ENCODE measurements at regions not wholly inside any gene's neighbourhood (a gene's known extent, or its start where the extent isn't known, plus 50 kb on each side); places are given as distances from the start of the nearest gene placed in this dataset.

DNA sequence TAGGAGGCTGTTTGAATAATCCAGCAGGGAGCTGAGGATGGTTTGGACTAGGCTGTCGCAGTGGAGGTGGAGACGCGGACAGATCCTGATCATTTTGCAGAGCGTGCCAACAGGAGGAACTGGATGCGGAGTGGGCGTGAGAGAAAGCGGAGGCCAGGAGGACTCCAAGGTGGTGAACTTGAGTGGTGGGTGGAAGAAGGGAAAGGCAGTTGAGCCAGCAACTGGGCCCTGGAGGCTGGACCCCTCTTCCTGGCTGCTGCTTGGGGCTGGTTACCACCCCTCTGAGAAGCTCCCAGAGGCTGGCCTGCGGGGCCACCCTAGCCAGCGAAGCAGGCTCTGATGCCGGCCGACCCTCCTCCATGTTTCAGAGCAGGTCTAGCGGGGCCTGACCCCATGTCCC, 56.8 kb upstream of the KCNA1 start:
- Histone ChIP-seq H3K4me3 (replicated peaks in 1 of 2; ENCODE audit: low read depth in 1 of 2, low read length in 2 of 2) (no peak overlapping the region), H3K4me2 (ENCODE audit: low read length) (no peak overlapping the region), H3K27ac (ENCODE audit: low read depth, low read length) (no peak overlapping the region), H3K9ac (ENCODE audit: low read length) (no peak overlapping the region), H3K79me2 (ENCODE audit: insufficient read depth, low read length) (no peaks in the 10 kb centered on the region), H4K20me1 (ENCODE audit: insufficient read depth) (no peaks in the 10 kb centered on the region), H3K9me2 (ENCODE audit: insufficient read depth) (no peaks in the 10 kb centered on the region), H3K27me3 (ENCODE audit: insufficient read depth, low read length) (0 out of 2 replicates have a peak, but pooled peaks cover 15% of the 10 kb centered on the region), H3K4me1 (ENCODE audit: control insufficient read depth in 1 of 2, insufficient read depth in 2 of 2, low read length in 2 of 2) (peaks cover 0 to 2% of the 10 kb centered on the region in 2 experiments; a peak in 1 of 4 replicates), H3K9me3 (ENCODE audit: control insufficient read depth in 1 of 2, insufficient read depth in 1 of 2, low read depth in 1 of 2, low read length in 2 of 2) (no peaks in the 10 kb centered on the region), H3K36me3 (ENCODE audit: control insufficient read depth in 1 of 2, insufficient read depth in 2 of 2, low read length in 2 of 2) (no peaks in the 10 kb centered on the region), H2AFZ (ENCODE audit: low read depth, low read length, poor library complexity, severe bottlenecking) (no peak overlapping the region)
- DNase-seq (ENCODE audit: low read depth, low spot score) (no peak), ATAC-seq (no peak)
- TF ChIP-seq CBX3 (IDR thresholded peaks at IDR 0.05; ENCODE audit: low read depth) (no peak), FOSL1 (IDR thresholded peaks at IDR 0.05; ENCODE audit: low read depth) (no peak), RAD21 (IDR thresholded peaks at IDR 0.05; ENCODE audit: low read depth) (no peak), ZBTB33 (IDR thresholded peaks at IDR 0.05; ENCODE audit: extremely low read depth, insufficient replicate concordance, low read length) (no peak), TCF7L2 (IDR thresholded peaks at IDR 0.05; ENCODE audit: borderline replicate concordance, extremely low read depth, insufficient read depth, insufficient read length) (no peak), SIN3A (IDR thresholded peaks at IDR 0.05; ENCODE audit: low read depth) (no peak), SP1 (IDR thresholded peaks at IDR 0.05; ENCODE audit: low read depth) (no peak), ELF1 (IDR thresholded peaks at IDR 0.05; ENCODE audit: borderline replicate concordance, low read depth) (no peak), POLR2A (IDR thresholded peaks at IDR 0.05; ENCODE audit: borderline replicate concordance, extremely low read depth, insufficient read depth, insufficient read length) (no peak), YY1 (IDR thresholded peaks at IDR 0.05; ENCODE audit: extremely low read depth, insufficient replicate concordance, low read depth, low read length) (no peak), EZH2phosphoT487 (IDR thresholded peaks at IDR 0.05; ENCODE audit: borderline replicate concordance) (no peak), SRF (IDR thresholded peaks at IDR 0.05; ENCODE audit: low read depth) (no peak)
- ChIA-PET CTCF (no interaction called here), RAD21 (ENCODE audit: low non-redundant PET in 1 of 2, low total read pairs in 2 of 2, uncharacterized antibody in 2 of 2, unreplicated experiment in 2 of 2) (no interaction called here), POLR2A (no interaction called here)
- BruUV-seq (replicated peaks), result no TSS peak
- intact Hi-C loops (cut with micrococcal nuclease), result no loop called here

Data from HCT116 (cell line).